ENCODE measurements at regions not wholly inside any gene's neighbourhood (a gene's known extent, or its start where the extent isn't known, plus 50 kb on each side); places are given as distances from the start of the nearest gene placed in this dataset.

GRCh38 chr4:14853176-14853943 lies 148.9 kb upstream of the CPEB2 start:
- Histone ChIP-seq H3K4me1 (ENCODE audit: insufficient read depth, low read length) (no peaks in the 10 kb centered on the region), H3K27ac (ENCODE audit: low read length) (no peak overlapping the region), H3K9me3 (ENCODE audit: insufficient read depth, low read depth, low read length) (peaks cover 9% of the 10 kb centered on the region; the same call in 1 of the 2 replicates), H3K9ac (ENCODE audit: low read depth, low read length) (no peak overlapping the region), H3K36me3 (ENCODE audit: insufficient read depth, low read depth, low read length) (no peaks in the 10 kb centered on the region), H3K4me3 (ENCODE audit: low read length) (no peak overlapping the region), H3K27me3 (ENCODE audit: insufficient read depth, low read length) (no peaks in the 10 kb centered on the region)

GRCh38 chr4:14855719-14856061 lies 146.6 kb upstream of the CPEB2 start:
- Histone ChIP-seq H3K36me3 (ENCODE audit: insufficient read depth, low read depth, low read length) (no peaks in the 10 kb centered on the region), H3K4me3 (ENCODE audit: low read length) (no peak overlapping the region), H3K4me1 (ENCODE audit: insufficient read depth, low read length) (no peaks in the 10 kb centered on the region), H3K27me3 (ENCODE audit: insufficient read depth, low read length) (peaks cover 2% of the 10 kb centered on the region; the same call in 1 of the 2 replicates), H3K9me3 (ENCODE audit: insufficient read depth, low read depth, low read length) (peaks cover 9% of the 10 kb centered on the region; the same call in 1 of the 2 replicates), H3K9ac (ENCODE audit: low read depth, low read length) (no peak overlapping the region), H3K27ac (ENCODE audit: low read length) (no peak overlapping the region)

- Histone ChIP-seq H3K4me1 (ENCODE audit: insufficient read depth, low read length) (no peaks in the 10 kb centered on the region), H3K27ac (ENCODE audit: low read length) (no peak overlapping the region), H3K36me3 (ENCODE audit: insufficient read depth, low read depth, low read length) (no peaks in the 10 kb centered on the region), H3K9ac (ENCODE audit: low read depth, low read length) (no peak overlapping the region), H3K27me3 (ENCODE audit: insufficient read depth, low read length) (peaks cover 6% of the 10 kb centered on the region; the same call in 1 of the 2 replicates), H3K9me3 (ENCODE audit: insufficient read depth, low read depth, low read length) (peaks cover 9% of the 10 kb centered on the region; the same call in 1 of the 2 replicates), H3K4me3 (ENCODE audit: low read length) (no peak overlapping the region)
Measured at GRCh38 chr4:14856062-14856933, 146.0 kb upstream of the CPEB2 start.

- H3K4me1 ChIP-seq (ENCODE audit: insufficient read depth, low read length) = no peaks in the 10 kb centered on the region
- no peak overlapping the region for H3K9ac ChIP-seq (ENCODE audit: low read depth, low read length)
- no peak overlapping the region for H3K27ac ChIP-seq (ENCODE audit: low read length)
- peaks cover 6% of the 10 kb centered on the region; the same call in 1 of the 2 replicates for H3K27me3 ChIP-seq (ENCODE audit: insufficient read depth, low read length)
- no peak overlapping the region for H3K4me3 ChIP-seq (ENCODE audit: low read length)
- H3K9me3 ChIP-seq (ENCODE audit: insufficient read depth, low read depth, low read length) = peaks cover 9% of the 10 kb centered on the region; the same call in 1 of the 2 replicates
- no peaks in the 10 kb centered on the region for H3K36me3 ChIP-seq (ENCODE audit: insufficient read depth, low read depth, low read length)
Measured at GRCh38 chr4:14856934-14857235, 145.4 kb upstream of the CPEB2 start.

GRCh38 chr4:14857475-14857874 lies 144.8 kb upstream of the CPEB2 start:
- H3K27me3 ChIP-seq (ENCODE audit: insufficient read depth, low read length) = peaks cover 6% of the 10 kb centered on the region; the same call in 1 of the 2 replicates
- peaks cover 5% of the 10 kb centered on the region; the same call in 1 of the 2 replicates for H3K9me3 ChIP-seq (ENCODE audit: insufficient read depth, low read depth, low read length)
- no peak overlapping the region for H3K27ac ChIP-seq (ENCODE audit: low read length)
- H3K4me1 ChIP-seq (ENCODE audit: insufficient read depth, low read length) = no peaks in the 10 kb centered on the region
- no peak overlapping the region for H3K9ac ChIP-seq (ENCODE audit: low read depth, low read length)
- H3K36me3 ChIP-seq (ENCODE audit: insufficient read depth, low read depth, low read length) = no peaks in the 10 kb centered on the region
- H3K4me3 ChIP-seq (ENCODE audit: low read length) = no peak overlapping the region

- Histone ChIP-seq H3K27ac (ENCODE audit: low read length) (no peak overlapping the region), H3K4me3 (ENCODE audit: low read length) (no peak overlapping the region)
Measured at GRCh38 chr4:14857981-14858380, 144.3 kb upstream of the CPEB2 start.

GRCh38 chr4:14862891-14863290 lies 139.4 kb upstream of the CPEB2 start:
- no peak overlapping the region for H3K4me3 ChIP-seq (ENCODE audit: low read length)
- H3K36me3 ChIP-seq (ENCODE audit: insufficient read depth, low read depth, low read length) = no peaks in the 10 kb centered on the region
- no peak overlapping the region for H3K27ac ChIP-seq (ENCODE audit: low read length)
- H3K27me3 ChIP-seq (ENCODE audit: insufficient read depth, low read length) = peaks cover 6% of the 10 kb centered on the region; the same call in 1 of the 2 replicates
- no peak overlapping the region for H3K9ac ChIP-seq (ENCODE audit: low read depth, low read length)
- no peaks in the 10 kb centered on the region for H3K4me1 ChIP-seq (ENCODE audit: insufficient read depth, low read length)
- H3K9me3 ChIP-seq (ENCODE audit: insufficient read depth, low read depth, low read length) = no peaks in the 10 kb centered on the region

More at GRCh38 chr4:14857981-14858380, 144.3 kb upstream of the CPEB2 start:
- H3K27me3 ChIP-seq (ENCODE audit: insufficient read depth, low read length) = peaks cover 6% of the 10 kb centered on the region; the same call in 1 of the 2 replicates
- H3K9me3 ChIP-seq (ENCODE audit: insufficient read depth, low read depth, low read length) = 0 out of 2 replicates have a peak, but pooled peaks cover under 1% of the 10 kb centered on the region
- H3K4me1 ChIP-seq (ENCODE audit: insufficient read depth, low read length) = no peaks in the 10 kb centered on the region
- no peak overlapping the region for H3K9ac ChIP-seq (ENCODE audit: low read depth, low read length)
- no peaks in the 10 kb centered on the region for H3K36me3 ChIP-seq (ENCODE audit: insufficient read depth, low read depth, low read length)

GRCh38 chr4:14863418-14864364 lies 138.6 kb upstream of the CPEB2 start:
- Histone ChIP-seq H3K27ac (ENCODE audit: low read length) (no peak overlapping the region), H3K36me3 (ENCODE audit: insufficient read depth, low read depth, low read length) (no peaks in the 10 kb centered on the region), H3K9ac (ENCODE audit: low read depth, low read length) (no peak overlapping the region), H3K4me1 (ENCODE audit: insufficient read depth, low read length) (no peaks in the 10 kb centered on the region), H3K4me3 (ENCODE audit: low read length) (no peak overlapping the region), H3K9me3 (ENCODE audit: insufficient read depth, low read depth, low read length) (no peaks in the 10 kb centered on the region), H3K27me3 (ENCODE audit: insufficient read depth, low read length) (peaks cover 6% of the 10 kb centered on the region; the same call in 1 of the 2 replicates)

- H3K27ac ChIP-seq (ENCODE audit: low read length) = no peak overlapping the region
- H3K4me3 ChIP-seq (ENCODE audit: low read length) = no peak overlapping the region
- no peaks in the 10 kb centered on the region for H3K4me1 ChIP-seq (ENCODE audit: insufficient read depth, low read length)
- peaks cover 6% of the 10 kb centered on the region; the same call in 1 of the 2 replicates for H3K27me3 ChIP-seq (ENCODE audit: insufficient read depth, low read length)
- no peak overlapping the region for H3K9ac ChIP-seq (ENCODE audit: low read depth, low read length)
- no peaks in the 10 kb centered on the region for H3K9me3 ChIP-seq (ENCODE audit: insufficient read depth, low read depth, low read length)
- H3K36me3 ChIP-seq (ENCODE audit: insufficient read depth, low read depth, low read length) = no peaks in the 10 kb centered on the region
Measured at GRCh38 chr4:14864365-14865030, 137.8 kb upstream of the CPEB2 start.

- Histone ChIP-seq H3K9ac (ENCODE audit: low read depth, low read length) (no peak overlapping the region), H3K27ac (ENCODE audit: low read length) (no peak overlapping the region)
Measured at GRCh38 chr4:14865031-14865366, 137.3 kb upstream of the CPEB2 start.

GRCh38 chr4:14865804-14866203 lies 136.5 kb upstream of the CPEB2 start:
- no peaks in the 10 kb centered on the region for H3K4me1 ChIP-seq (ENCODE audit: insufficient read depth, low read length)
- H3K9me3 ChIP-seq (ENCODE audit: insufficient read depth, low read depth, low read length) = no peaks in the 10 kb centered on the region
- H3K27me3 ChIP-seq (ENCODE audit: insufficient read depth, low read length) = peaks cover 3% of the 10 kb centered on the region; the same call in 1 of the 2 replicates
- H3K27ac ChIP-seq (ENCODE audit: low read length) = no peak overlapping the region
- no peak overlapping the region for H3K4me3 ChIP-seq (ENCODE audit: low read length)
- H3K9ac ChIP-seq (ENCODE audit: low read depth, low read length) = no peak overlapping the region
- H3K36me3 ChIP-seq (ENCODE audit: insufficient read depth, low read depth, low read length) = no peaks in the 10 kb centered on the region

More at GRCh38 chr4:14865031-14865366, 137.3 kb upstream of the CPEB2 start:
- H3K4me1 ChIP-seq (ENCODE audit: insufficient read depth, low read length) = no peaks in the 10 kb centered on the region
- H3K27me3 ChIP-seq (ENCODE audit: insufficient read depth, low read length) = peaks cover 6% of the 10 kb centered on the region; the same call in 1 of the 2 replicates
- no peaks in the 10 kb centered on the region for H3K9me3 ChIP-seq (ENCODE audit: insufficient read depth, low read depth, low read length)
- no peak overlapping the region for H3K4me3 ChIP-seq (ENCODE audit: low read length)
- no peaks in the 10 kb centered on the region for H3K36me3 ChIP-seq (ENCODE audit: insufficient read depth, low read depth, low read length)
